Prostate gland (tissue), 2 donors: ENCODE measurements at regions not wholly inside any gene's neighbourhood (a gene's known extent, or its start where the extent isn't known, plus 50 kb on each side); places are given as distances from the start of the nearest gene placed in this dataset.
"Not testable (repeated sequence)": the region's sequence is repeated elsewhere in the genome, so short reads cannot be mapped to it uniquely, and the experiment has no call there.

Experiments
- POLR2A ChIP-seq: fragments of 450-650 bp; IDR thresholded peaks from one replicate; pipeline ENCODE4 v1.6.1; 2016; ENCODE audit warnings: antibody characterized with exemption, mild to moderate bottlenecking
- POLR2AphosphoS5 ChIP-seq: sonication (generic); formaldehyde crosslinking; IDR thresholded peaks from one replicate; pipeline ENCODE4 v1.6.1; 2017; ENCODE audit warnings: antibody characterized with exemption
- TF ChIP-seq, protein P1 (sequence below), 4 experiments: fragments of 200-600 bp in 2 of 4; fragments of 450-650 bp in 2 of 4; sonication (generic) in 2 of 4; IDR thresholded peaks; 1 replicate in 3 of 4; 2 replicates in 1 of 4; pipeline ENCODE4 v1.5.1; 2016 to 2019; ENCODE audit warnings: antibody characterized with exemption in 4 of 4, mild to moderate bottlenecking in 2 of 4, moderate library complexity in 2 of 4

DNA sequence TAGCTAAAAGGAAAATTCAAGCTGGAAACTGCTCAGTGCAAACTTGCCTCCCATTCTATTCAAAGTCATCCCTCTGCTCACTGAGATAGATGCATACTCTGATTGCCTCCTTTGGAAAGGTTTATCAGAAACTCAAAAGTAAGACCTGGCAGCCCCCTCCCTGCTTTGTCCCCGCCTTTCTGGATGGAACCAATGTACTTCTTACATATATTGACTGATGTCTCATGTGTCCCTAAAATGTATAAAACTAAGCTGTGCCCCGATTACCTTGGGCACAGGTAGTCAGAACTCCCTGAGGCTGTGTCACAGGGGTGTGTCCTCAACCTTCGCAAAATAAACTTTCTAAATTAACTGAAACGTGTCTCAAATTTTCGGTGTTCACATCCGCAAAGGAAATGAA is 229.1 kb upstream of the PRSS16 start:
- TF ChIP-seq, protein P1, sequence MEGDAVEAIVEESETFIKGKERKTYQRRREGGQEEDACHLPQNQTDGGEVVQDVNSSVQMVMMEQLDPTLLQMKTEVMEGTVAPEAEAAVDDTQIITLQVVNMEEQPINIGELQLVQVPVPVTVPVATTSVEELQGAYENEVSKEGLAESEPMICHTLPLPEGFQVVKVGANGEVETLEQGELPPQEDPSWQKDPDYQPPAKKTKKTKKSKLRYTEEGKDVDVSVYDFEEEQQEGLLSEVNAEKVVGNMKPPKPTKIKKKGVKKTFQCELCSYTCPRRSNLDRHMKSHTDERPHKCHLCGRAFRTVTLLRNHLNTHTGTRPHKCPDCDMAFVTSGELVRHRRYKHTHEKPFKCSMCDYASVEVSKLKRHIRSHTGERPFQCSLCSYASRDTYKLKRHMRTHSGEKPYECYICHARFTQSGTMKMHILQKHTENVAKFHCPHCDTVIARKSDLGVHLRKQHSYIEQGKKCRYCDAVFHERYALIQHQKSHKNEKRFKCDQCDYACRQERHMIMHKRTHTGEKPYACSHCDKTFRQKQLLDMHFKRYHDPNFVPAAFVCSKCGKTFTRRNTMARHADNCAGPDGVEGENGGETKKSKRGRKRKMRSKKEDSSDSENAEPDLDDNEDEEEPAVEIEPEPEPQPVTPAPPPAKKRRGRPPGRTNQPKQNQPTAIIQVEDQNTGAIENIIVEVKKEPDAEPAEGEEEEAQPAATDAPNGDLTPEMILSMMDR (IDR thresholded peaks at IDR 0.05): not testable (repeated sequence)
- TF ChIP-seq POLR2AphosphoS5, POLR2A: not testable (repeated sequence)
